Erythroblast (primary cell): ENCODE measurements at regions not wholly inside any gene's neighbourhood (a gene's known extent, or its start where the extent isn't known, plus 50 kb on each side); places are given as distances from the start of the nearest gene placed in this dataset.

Experiments used
- GATA1 ChIP-seq: IDR thresholded peaks from 2 replicates; pipeline ENCODE4 v1.6.1; 2011; ENCODE audit warnings: low read depth, mild to moderate bottlenecking, control low read depth, low read length, moderate library complexity
- POLR2A ChIP-seq: IDR thresholded peaks from 2 replicates; pipeline ENCODE4 v1.6.1; 2011; ENCODE audit warnings: mild to moderate bottlenecking, low read length

DNA sequence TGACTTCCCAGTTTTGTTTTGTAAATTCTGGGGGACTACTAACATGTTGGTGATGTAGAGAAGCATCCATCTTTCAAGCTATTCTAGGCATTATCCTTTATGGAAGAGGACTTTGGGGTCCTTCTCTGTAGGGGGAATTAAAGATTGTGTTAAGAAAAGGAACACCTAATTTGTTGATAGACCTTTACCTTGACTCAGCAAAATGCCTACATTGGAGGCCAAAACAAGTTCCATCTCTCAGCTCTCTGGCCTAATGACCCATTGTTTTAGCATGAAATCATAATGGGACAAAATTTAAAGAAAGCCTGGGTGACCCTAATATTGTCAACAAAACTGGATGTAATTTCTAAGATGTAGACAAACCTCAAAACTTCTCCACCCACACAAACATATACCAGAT is 465.3 kb upstream of the SOX9 start:
- TF ChIP-seq POLR2A (no peak), GATA1 (no peak)
